HK-2 (cell line): ENCODE measurements at regions not wholly inside any gene's neighbourhood (a gene's known extent, or its start where the extent isn't known, plus 50 kb on each side); places are given as distances from the start of the nearest gene placed in this dataset.
"Not testable (repeated sequence)": the region's sequence is repeated elsewhere in the genome, so short reads cannot be mapped to it uniquely, and the experiment has no call there.

Experiments used
- DNase-seq: peaks from one replicate; pipeline ENCODE4 v3.0.0-alpha.2; 2018; ENCODE audit not compliant: unreplicated experiment

DNA sequence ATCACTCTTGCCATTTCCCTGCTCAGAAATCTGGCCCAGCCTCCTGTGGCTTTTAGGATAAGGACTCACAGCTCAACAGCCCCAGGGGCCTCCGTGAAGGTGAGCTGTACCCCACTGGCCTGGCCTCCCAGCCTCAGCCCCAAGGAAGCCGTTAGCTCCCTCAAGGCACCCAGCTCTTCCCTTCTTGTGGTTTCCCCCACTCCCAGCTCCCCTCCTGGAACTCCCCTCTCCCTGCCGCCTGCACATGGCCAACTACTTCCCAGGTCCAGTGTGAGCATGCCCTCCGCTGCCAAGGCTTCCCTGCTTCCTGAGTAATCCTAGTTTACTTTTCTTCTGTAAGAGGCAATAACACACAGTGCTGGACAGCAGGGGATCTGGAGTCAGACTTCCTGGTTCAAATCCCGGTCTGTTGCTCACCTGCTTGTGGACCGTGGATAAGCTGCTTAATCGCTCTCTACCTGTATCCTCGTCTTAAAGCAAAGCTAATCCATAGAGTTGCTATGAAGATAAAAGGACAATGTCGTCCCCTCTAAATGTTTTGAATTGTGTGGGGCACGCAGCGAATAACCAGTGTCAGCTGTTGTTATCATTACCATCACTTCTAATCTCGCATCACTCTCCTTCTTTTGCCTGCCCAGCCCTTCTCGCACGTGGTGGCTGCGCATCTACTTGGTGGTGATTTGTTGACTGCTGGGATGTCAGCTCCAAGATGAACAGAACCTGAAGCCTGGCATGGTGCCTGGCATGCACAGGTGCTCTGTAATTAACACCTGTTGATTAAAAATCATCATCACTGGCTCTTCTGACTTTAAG lies 86.6 kb downstream of the C5orf15 start:
- DNase-seq: no peak

DNA sequence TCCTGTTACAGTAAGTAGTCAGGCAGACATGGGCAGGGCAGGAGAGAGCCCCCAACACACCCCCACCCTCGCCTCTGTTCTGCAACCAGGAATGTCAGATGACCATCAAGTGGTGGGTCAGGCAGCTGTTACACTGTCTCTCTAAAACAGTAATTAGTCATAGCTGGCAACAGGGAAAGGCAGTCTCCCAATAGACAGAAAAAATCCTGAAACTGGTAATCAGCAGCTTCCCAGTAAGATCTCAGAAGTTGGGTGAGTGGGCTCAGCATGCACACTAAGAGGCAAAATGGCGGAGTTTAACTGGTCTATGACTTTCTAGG lies 90.2 kb downstream of the C5orf15 start:
- no peak for DNase-seq

DNA sequence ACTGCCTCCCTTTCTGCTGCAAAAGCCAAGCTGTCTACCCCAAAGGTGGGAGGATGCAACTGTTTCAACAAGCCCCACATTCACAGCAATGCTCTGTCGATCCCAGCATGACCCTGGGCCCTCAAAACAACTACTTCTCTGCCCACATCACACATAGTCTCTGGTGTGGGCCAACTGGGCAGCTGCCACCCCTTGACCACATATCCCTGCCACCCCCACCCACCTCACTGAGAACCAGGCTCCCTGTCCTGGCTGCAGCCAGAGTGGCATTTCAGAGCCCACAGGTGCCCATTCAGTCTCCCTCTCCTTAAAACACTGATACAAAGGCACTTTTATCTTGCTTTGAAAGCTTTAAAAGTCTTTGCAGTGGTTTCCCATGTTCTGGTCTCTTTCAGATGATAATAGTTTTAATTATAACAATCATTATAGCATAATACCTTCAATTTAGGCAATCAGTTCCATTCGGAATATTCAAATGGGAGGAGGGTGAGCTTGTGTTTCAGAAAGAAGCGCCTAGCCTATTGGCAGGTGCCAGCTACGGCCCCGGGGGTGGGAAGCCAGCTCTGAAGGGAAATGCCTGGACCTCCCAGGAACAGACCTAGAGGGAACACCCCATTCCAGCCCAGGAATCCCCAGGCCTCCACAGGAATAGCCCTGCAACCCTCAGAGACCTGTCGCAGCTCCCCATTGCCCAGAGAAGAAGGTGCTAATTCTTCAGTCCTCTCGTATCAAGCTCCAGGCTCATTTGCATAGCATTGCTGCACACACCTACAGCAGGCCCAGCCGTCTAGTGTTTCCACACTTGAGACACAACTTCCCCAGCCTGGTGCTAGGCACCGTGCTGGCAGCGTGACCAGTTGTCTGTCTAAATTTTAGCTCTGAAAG lies 90.8 kb downstream of the C5orf15 start:
- no peak for DNase-seq

DNA sequence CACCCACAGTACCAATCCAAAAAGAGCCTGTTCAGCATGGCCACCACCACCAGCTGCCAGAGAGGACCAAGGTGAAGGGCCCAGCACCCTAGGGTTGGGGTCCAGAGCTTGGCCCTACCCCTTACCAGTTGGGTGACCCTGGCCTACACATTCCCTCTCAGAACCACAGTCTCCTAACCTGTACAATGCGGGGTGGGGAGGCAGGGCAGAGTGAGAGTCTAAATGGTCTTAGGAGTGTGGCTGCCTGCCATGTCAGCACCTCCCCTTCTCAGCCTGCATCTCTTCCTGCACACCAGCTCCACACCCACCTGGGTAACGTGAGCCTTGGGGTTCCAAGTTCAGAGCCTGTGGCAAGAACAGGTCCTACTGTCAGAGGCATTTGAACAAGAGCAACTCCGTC lies 92.2 kb downstream of the C5orf15 start:
- DNase-seq: no peak

DNA sequence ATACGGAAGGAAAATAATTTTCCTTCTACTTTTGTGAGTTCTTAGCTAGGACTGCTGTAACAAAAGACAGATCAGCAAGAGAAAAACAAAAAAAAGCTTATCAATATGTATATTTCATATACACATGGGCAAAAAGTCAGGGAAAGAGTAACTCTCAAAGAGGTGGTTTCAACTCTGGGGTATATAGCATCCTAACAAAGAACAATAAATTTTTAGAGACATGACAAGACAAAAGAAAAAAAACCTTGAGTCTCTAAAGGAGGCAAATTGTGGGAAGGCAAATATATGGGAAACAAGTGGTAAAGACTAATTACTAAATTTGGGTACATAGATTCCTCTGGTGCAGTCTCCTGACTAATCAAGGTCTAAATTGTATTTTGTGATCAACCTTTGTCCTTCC lies 93.2 kb downstream of the C5orf15 start:
- no peak for DNase-seq

DNA sequence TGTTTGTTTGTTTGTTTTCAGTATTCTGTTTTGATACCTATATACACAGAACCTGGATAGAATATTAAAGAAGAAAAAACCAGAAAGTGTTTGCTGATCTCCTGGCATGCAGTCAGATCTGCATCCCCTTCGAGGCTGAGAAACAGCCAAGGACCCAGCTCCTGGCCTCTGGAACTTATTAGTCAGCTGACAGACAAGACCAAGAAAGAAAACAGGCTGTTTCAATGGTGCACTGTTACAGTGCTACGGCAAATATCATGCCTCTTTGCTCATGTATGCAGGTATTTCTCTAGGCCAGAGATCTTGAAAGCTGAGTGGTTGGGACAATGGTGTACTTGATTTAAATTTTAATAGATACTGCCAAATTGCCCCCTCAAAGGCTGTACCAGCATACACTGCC lies 95.0 kb downstream of the C5orf15 start:
- no peak for DNase-seq

DNA sequence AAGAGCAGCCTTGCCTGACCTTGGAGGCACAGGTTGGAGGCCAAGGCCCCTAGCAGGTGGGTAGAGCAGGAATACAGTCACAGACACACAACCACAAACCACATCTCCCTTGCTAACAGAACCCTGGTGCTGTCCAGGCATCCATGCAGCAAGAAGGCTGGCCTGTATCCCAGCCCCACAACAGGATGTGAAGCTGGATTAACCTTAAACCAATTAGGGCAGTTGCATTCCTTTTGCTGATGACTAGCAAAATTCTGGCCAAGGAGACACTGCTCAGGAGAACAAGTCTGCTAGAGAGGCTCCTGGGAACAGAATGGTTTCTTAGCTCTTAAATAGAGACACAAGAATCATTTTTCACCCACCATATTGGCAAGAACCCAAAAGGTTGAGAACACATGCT lies 97.8 kb downstream of the C5orf15 start:
- DNase-seq: peak; percentile 13

DNA sequence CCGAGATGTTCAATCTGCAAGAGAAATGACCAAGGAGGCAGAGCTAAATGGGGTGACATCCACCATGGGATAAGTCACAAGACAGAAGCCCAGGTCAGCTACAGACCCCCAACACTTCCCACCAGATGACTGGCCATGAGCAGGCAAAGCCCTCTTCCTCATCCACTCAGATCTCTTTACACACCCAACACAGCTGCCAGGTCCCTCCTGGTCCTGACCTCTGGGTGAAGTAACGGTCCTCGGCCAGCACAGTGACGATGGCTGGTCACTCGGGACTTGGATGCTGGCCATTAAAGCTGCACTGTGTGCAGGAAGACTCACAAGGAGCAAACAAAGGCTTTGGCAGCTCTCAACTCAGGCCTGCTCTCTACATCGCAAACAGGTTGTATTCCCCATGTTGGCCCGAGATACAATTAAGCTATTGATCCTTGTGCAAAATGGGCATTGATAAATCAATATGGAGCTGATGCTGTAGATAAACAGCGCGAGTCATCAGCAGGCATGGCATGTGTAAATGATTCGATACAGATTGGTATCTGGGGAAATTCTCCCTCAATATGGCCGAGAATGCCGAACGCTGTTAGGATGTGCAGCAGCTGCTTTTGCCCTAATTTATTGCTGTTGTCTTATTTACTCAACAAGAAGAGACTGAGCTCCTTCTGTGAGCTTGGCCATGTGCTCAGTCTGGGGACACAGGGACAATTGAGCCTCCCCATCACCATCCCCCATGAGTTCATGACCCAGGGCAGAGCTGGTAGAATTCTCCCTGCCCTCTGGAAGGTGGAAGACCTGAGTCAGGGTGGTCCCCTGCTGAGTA lies 98.7 kb downstream of the C5orf15 start:
- no peak for DNase-seq

DNA sequence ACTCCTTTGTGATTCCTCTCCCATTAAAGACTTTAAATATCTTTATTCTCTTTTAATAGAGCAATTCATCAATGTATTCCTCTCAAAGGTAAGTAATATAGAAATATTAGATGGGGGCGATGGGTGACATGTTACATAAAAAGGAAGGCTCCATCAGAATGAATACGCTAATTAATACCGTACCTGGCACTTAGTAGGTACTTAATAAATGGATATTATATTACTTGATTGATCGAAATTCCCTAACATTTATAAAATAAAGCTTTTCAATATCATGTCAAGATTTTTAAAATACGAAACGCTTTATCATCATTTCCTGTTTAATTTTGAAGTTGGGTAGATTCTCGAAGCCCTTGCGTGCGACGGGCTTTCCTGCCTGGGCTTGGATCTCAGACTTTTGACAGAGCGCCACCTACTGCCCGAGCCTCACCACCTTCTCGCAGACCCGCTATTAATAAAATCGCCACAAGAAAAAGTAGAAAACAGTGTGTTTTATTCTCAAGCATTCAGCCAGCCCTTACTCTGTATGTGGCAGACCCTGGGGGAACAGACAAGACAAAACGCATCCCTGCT lies 99.4 kb downstream of the C5orf15 start:
- DNase-seq: peak; percentile 45

DNA sequence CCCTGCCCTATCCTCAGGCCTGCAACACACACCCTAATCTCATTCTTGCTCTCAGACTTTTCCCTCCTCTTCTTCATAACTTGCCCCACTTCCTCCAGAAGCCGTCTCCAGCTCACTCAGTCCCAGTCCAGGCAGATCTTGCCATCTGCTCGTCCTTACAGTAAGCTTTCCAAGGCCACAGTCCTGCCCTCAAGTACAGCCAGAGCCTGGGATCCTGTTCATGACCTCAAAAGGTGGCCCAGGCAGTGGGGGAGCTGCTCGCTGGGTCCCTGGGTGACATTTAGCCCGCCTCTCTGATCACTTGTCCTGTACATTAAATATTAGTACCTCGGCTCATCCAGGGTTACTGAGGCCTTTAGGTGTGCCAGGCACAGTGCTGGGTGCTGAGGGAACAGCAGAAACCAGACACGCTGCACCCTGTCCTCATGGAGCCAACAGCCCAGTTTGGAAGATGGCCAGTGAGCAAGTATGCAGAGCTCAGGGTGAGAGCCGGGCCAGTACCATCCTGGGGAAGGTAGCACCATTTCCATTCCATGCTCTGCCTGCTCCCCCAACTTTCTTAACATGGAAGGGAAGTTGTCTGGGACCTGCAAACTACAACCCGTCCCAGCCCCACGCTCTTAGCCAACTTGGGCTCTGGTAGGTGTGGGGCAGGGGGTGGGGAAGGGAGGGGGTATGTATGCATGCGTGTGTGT lies 100.4 kb downstream of the C5orf15 start:
- DNase-seq: no peak

DNA sequence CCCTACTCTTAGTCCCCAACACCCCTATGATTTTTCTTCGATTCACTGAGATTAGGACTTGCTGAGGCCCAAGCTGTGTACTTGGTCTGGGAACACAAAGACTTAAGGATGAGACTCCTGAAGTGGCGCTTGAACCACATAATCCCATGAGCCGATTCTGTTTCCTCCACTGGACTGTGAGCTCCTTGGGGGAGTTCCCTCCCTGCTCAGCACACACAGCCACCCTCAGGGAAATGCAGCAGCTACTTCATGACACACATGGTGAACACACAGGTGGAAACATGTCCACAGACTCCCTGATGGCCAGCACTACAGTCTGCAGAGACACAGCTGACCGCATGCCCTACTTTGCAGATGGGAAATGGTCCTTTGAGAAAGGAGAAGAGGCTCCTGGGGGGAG lies 101.1 kb downstream of the C5orf15 start:
- no peak for DNase-seq

DNA sequence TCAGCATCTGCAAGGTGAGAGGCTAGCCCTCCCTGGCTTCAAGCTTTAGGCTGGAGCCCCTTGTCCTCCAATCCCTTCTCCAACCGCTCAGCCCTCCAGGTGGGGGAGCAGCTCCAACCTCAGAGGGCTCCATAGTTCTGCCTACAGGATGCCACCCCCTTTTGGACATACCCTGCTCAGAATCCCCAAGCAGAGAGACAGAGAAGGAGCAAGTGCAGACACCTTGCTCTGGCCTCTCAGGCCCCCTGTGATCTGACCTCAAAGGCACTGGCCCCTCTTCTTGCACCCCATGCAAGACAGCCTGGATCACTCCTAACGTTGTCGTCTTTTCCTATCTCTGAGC lies 101.6 kb downstream of the C5orf15 start:
- no peak for DNase-seq

DNA sequence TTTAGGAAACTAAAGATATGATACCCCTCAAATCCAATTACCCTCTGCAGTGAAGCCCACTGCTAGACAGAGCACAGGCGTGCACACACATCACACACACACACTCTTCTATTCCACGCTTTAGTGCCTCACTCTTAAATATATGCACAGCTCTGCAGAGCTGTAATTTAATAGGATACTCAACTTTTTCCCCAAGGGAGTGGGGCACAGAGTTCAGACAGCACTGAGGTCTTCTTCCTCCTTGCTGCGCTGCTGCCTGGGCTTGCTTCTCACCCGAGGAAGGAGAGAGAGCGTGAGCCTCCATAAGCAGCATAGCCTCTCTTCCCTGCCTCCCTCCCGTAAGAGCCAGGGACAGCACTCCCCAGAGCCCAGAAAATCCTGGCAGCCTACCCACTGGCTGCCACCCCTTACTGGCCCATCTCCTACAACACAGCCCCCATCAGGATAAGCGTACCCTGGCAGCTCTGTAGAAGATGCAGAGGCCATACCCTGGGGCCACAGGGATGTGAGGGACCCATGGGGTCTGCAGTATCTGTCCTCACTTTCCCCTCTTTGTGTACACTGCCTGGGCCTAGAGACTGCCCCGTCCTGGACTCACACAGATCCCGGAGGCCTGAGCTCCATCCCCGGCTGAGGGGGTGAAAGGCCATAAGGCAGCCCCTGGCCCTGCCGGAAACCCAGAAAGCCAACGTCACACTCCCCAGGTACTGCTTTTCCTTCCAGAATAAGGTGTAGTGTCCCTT lies 102.1 kb downstream of the C5orf15 start:
- DNase-seq: no peak

DNA sequence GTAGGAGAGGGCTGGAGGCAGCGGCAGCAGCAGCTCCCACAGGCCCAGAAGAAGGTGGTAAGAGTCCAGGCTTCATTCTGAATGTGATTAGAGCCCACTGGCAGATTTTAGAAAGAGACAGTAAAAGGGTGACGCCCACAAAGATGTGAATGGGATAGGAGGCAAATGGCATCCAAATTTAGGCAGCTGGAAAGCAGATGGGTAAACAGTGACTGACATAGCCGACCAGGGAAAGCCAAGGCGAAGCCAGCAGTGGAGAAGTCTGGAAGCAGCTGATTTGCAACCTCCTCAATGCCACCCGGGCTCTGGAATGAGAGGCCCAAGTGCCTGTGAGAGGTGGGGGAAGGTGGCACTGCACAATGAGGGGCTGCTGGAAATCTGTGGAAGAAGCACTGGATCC lies 103.3 kb downstream of the C5orf15 start:
- DNase-seq: no peak

DNA sequence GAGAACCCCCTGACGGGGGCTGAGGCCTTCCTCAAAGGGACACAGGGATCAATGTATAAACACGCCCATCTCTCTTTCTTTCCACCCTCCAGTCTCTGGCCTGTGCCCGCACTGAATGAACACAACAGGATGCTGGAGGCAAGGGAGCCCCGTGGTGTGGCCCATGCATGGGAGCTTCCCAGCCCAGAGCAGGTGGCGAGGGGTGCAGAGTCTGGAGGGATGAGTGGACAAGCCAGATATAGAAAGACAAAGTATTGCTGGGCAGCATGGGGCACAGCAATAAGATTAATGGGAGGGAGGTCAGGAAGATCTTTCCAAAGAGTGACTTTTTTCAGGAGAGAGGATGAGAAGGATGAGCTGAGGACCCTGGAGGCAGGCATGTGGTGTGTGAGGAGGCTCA lies 103.7 kb downstream of the C5orf15 start:
- no peak for DNase-seq

DNA sequence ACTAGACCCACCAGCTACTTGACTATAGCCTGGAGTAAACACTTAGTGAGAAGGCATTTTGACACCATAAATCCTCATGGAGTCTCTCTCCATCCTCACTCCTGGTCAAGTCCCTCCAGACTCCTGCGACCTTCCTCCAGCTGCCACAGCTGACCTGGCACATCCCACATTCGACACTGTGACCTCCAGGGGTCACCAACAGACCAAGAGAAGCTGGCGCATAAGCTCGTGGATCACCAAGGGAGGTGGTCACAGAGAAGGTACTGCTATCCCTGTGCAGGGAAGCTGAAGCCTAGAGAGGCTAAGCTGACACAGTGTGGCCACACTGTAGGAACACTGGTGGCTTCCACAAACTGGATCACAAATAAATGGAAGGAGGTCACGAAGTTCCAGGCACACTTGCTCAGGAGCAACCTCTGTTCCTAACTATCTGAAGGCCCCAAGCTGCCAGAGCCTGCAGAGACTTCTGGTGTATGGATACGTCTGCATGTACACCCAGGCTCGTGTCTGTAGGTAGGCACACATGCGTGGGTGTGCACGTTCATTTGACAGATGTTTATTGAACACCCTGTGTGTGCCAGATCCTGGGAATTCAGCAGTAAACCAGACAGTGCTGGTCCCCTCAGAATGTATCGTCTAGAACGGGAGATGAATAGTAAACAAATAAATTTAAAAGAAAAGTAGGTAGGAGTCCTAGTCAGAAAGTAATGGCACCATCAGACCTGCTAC lies 104.4 kb downstream of the C5orf15 start:
- DNase-seq: no peak

DNA sequence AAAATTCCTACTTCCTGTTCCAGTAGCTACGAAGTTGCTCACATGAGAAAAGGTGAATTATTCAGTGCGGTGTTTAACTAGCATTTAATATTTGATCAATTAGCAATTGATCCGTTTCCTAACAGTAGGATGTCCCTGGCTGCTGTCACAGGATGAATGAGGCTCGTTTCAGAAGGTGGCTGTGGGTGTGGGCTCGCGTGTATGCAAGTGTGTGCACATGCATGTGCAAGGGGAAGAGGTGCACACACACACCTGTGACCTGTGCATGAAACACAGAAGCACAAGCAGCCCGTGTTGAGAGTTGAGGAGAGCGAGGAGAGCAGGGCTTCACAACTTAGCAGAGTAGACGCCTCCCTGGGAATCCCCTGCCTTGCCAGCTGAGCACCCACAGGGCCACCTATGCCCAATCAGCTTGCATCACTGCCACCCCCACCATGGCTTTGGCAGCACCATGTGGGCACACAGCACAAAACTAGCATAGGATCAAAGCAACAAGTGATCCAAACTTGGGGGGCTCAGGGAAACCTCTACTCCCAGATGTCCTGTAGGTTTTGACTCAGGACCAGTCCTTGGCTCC lies 107.2 kb downstream of the C5orf15 start:
- no peak for DNase-seq

DNA sequence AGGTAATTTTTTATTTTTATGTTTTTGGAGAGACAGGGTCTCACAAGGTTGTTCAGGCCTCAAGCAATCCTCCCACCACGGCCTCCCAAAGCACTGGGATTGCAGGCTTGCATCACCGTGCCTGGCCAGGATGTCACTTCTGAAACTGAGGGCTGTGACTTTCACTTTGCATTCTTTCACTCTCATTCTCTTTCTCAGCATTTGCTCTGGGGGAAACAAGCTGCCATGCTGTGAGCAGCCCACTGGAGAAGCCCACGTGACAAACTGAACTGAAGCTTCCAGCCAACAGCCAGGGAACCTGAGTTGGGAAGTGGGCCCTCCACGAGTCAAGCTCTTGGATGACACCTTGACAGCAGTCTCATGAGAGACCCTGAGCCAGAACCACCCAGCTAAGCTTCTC lies 109.4 kb downstream of the C5orf15 start:
- no peak for DNase-seq

DNA sequence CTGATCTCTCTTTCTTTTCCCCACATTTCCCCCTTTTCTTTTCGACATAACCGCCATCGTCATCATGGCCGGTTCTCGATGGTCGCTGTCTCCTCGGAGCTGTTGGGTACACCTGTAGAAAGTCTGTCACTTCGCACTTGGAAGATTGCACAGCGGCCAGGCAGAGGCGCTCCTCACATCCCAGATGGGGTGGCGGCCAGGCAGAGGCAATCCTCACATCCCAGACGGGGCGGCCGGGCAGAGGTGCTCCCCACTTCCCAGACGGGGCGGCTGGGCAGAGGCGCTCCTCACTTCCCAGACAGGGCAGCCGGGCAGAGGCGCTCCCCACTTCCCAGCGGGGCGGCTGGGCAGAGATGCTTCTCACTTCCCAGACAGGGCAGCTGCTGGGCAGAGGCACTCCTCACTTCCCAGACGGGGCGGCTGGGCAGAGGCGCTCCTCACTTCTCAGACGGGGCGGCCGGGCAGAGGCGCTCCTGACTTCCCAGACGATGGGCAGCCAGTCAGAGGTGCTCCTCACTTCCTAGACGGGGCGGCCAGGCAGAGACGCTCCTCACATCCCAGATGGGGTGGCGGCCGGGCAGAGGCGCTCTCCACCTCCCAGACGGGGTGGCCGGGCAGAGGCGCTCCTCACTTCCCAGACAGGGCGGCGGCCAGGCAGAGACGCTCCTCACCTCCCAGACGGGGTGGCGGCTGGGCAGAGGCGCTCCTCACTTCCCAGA lies 110.7 kb downstream of the C5orf15 start:
- DNase-seq: not testable (repeated sequence)
